ENCODE measurements at regions not wholly inside any gene's neighbourhood (a gene's known extent, or its start where the extent isn't known, plus 50 kb on each side); places are given as distances from the start of the nearest gene placed in this dataset.

- intact Hi-C loops (cut with micrococcal nuclease) = no loop called here
- FAIRE-seq = no peak
Observed at GRCh38 chrX:16278927-16279326, 111.6 kb downstream of the MAGEB17 start.

More at GRCh38 chrX:16278927-16279326, 111.6 kb downstream of the MAGEB17 start:
- H3K79me2 ChIP-seq (ENCODE audit: control insufficient read depth, insufficient read depth, low read length) = no peaks in the 10 kb centered on the region
- H3K9ac ChIP-seq (ENCODE audit: insufficient read depth in 1 of 2, low read depth in 2 of 2, low read length in 2 of 2) = no peak overlapping the region
- ATAC-seq (no peak), DNase-seq (ENCODE audit: extremely low read depth in 1 of 4, low spot score in 3 of 4) (peak in 1 of 4 experiments; percentile 7)
- no peaks in the 10 kb centered on the region for H3K4me1 ChIP-seq (replicated peaks in 1 of 2; ENCODE audit: control insufficient read depth in 2 of 2, insufficient read depth in 2 of 2, low read length in 2 of 2)
- no peaks in the 10 kb centered on the region for H4K20me1 ChIP-seq (replicated peaks; ENCODE audit: control insufficient read depth, insufficient read depth, low read length)
- H3K36me3 ChIP-seq (ENCODE audit: control insufficient read depth, insufficient read depth, low read length) = no peaks in the 10 kb centered on the region
- ChIA-PET POLR2A (no interaction called here), CTCF (ENCODE audit: low intra/inter-chr PET ratio) (no interaction called here)
- no TSS peak for BruUV-seq (replicated peaks)
- no peak overlapping the region for H3K4me2 ChIP-seq (ENCODE audit: insufficient read depth, low read length)
- no peak overlapping the region for H2AFZ ChIP-seq (ENCODE audit: low read depth, low read length)
- no peak overlapping the region for H3K27ac ChIP-seq (ENCODE audit: extremely low read depth, low read depth, low read length)
- no peaks in the 10 kb centered on the region for H3K9me1 ChIP-seq (ENCODE audit: control insufficient read depth, insufficient read depth, low read length)
- in situ Hi-C loops (cut with MboI) = no loop called here
- no peak for TF ChIP-seq ZBTB17 (CRISPR knock-in tag; IDR thresholded peaks at IDR 0.05)
- TF ChIP-seq CTCF (IDR thresholded peaks at IDR 0.05 in 2 of 3, conservative IDR thresholded peaks at IDR 0.05 in 1 of 3; ENCODE audit: insufficient read depth in 2 of 3, low read depth in 1 of 3, low read length in 3 of 3) = peak; percentile 26 to 39 (median 28); a peak in 2 of 6 replicates
- TF ChIP-seq NFIC (IDR thresholded peaks at IDR 0.05) = 0 out of 2 replicates have a peak, but pooled peaks have one; percentile 21
- no peak overlapping the region for H3K4me3 ChIP-seq
- H3K9me3 ChIP-seq (replicated peaks; ENCODE audit: control insufficient read depth, insufficient read depth, low read depth, low read length) = no peaks in the 10 kb centered on the region
- H3K27me3 ChIP-seq (ENCODE audit: control insufficient read depth in 2 of 2, insufficient read depth in 2 of 2, low read length in 2 of 2) = no peaks in the 10 kb centered on the region
- 0% methylated on average over 2 of the region's 3 CpGs for WGBS (ENCODE audit: insufficient coverage, low coverage, missing lambda C conversion rate)
